ENCODE measurements at regions not wholly inside any gene's neighbourhood (a gene's known extent, or its start where the extent isn't known, plus 50 kb on each side); places are given as distances from the start of the nearest gene placed in this dataset.

- Mint-ChIP-seq H3K27ac (no peak overlapping the region), H3K4me1 (ENCODE audit: low read depth) (no peaks in the 10 kb centered on the region), H3K36me3 (ENCODE audit: insufficient read depth) (no peaks in the 10 kb centered on the region), H3K9me3 (ENCODE audit: low read depth) (peaks cover 3% of the 10 kb centered on the region), H3K4me3 (ENCODE audit: low read depth) (no peak overlapping the region), H3K27me3 (no peaks in the 10 kb centered on the region)
- no peak for TF ChIP-seq CTCF (IDR thresholded peaks at IDR 0.05; ENCODE audit: unreplicated experiment)
- no peak for DNase-seq (ENCODE audit: low spot score, unreplicated experiment)
Measured at GRCh38 chr4:79798047-79798446, 275.0 kb downstream of the ANTXR2 start.

GRCh38 chr4:79796948-79797347 lies 276.1 kb downstream of the ANTXR2 start:
- Mint-ChIP-seq H3K27ac (no peak overlapping the region), H3K4me1 (ENCODE audit: low read depth) (no peaks in the 10 kb centered on the region), H3K27me3 (no peaks in the 10 kb centered on the region), H3K36me3 (ENCODE audit: insufficient read depth) (no peaks in the 10 kb centered on the region), H3K4me3 (ENCODE audit: low read depth) (no peak overlapping the region), H3K9me3 (ENCODE audit: low read depth) (peaks cover 8% of the 10 kb centered on the region)
- TF ChIP-seq CTCF (IDR thresholded peaks at IDR 0.05; ENCODE audit: unreplicated experiment): no peak
- DNase-seq (ENCODE audit: low spot score, unreplicated experiment): no peak

GRCh38 chr4:79788884-79789283 lies 284.1 kb downstream of the ANTXR2 start:
- no peak overlapping the region for H3K4me3 Mint-ChIP-seq (ENCODE audit: low read depth)
- DNase-seq (ENCODE audit: low spot score, unreplicated experiment): no peak
- H3K27ac Mint-ChIP-seq: no peak overlapping the region
- H3K36me3 Mint-ChIP-seq (ENCODE audit: insufficient read depth): peaks cover 3% of the 10 kb centered on the region
- H3K4me1 Mint-ChIP-seq (ENCODE audit: low read depth): no peaks in the 10 kb centered on the region
- TF ChIP-seq CTCF (IDR thresholded peaks at IDR 0.05; ENCODE audit: unreplicated experiment): no peak
- H3K27me3 Mint-ChIP-seq: no peaks in the 10 kb centered on the region
- H3K9me3 Mint-ChIP-seq (ENCODE audit: low read depth): peaks cover 23% of the 10 kb centered on the region

GRCh38 chr4:79780129-79780528 lies 292.9 kb downstream of the ANTXR2 start:
- Mint-ChIP-seq H3K27me3 (no peaks in the 10 kb centered on the region), H3K4me1 (ENCODE audit: low read depth) (peaks cover 4% of the 10 kb centered on the region), H3K9me3 (ENCODE audit: low read depth) (peaks cover 18% of the 10 kb centered on the region), H3K4me3 (ENCODE audit: low read depth) (no peak overlapping the region), H3K27ac (no peak overlapping the region), H3K36me3 (ENCODE audit: insufficient read depth) (no peaks in the 10 kb centered on the region)
- no peak for TF ChIP-seq CTCF (IDR thresholded peaks at IDR 0.05; ENCODE audit: unreplicated experiment)
- no peak for DNase-seq (ENCODE audit: low spot score, unreplicated experiment)

GRCh38 chr4:79772510-79772909 lies 300.5 kb downstream of the ANTXR2 start:
- no peak overlapping the region for H3K4me3 Mint-ChIP-seq (ENCODE audit: low read depth)
- no peak for DNase-seq (ENCODE audit: low spot score, unreplicated experiment)
- peaks cover 55% of the 10 kb centered on the region for H3K9me3 Mint-ChIP-seq (ENCODE audit: low read depth)
- no peaks in the 10 kb centered on the region for H3K27me3 Mint-ChIP-seq
- no peaks in the 10 kb centered on the region for H3K4me1 Mint-ChIP-seq (ENCODE audit: low read depth)
- H3K36me3 Mint-ChIP-seq (ENCODE audit: insufficient read depth): peaks cover 3% of the 10 kb centered on the region
- no peak overlapping the region for H3K27ac Mint-ChIP-seq
- no peak for TF ChIP-seq CTCF (IDR thresholded peaks at IDR 0.05; ENCODE audit: unreplicated experiment)
